GM12878 (cell line): ENCODE measurements at regions not wholly inside any gene's neighbourhood (a gene's known extent, or its start where the extent isn't known, plus 50 kb on each side); places are given as distances from the start of the nearest gene placed in this dataset.

Experiments used
- ATAC-seq: fragments of 200-7000 bp; cut with Tn5 transposase; 3 replicates; pipeline ENCODE4 v1.9.1; 2020; ENCODE audit warnings: mild to moderate bottlenecking, moderate library complexity
- BruUV-seq: library from RNA; stranded (reverse); fragments of 400-500 nt; replicated peaks from 2 replicates; lab custom pipeline; 2021; lab: Mats Ljungman, UMichigan
- CTCF ChIA-PET: fragments of 300-600 bp; sonication (Branson Sonifier 250); formaldehyde crosslinking; extraction: SDS; loops from one replicate; lab custom pipeline; 2021; ENCODE audit warnings: inconsistent platforms; lab: Yijun Ruan, JAX
- POLR2A ChIA-PET: fragments of 350-600 bp; formaldehyde crosslinking; extraction: SDS; loops from one replicate; lab custom pipeline; 2021; ENCODE audit warnings: inconsistent platforms; lab: Charles Lee
- RAD21 ChIA-PET: fragments of 300-600 bp; sonication (Branson Sonifier 250); formaldehyde crosslinking; loops from one replicate; lab custom pipeline; 2023; ENCODE audit warnings: antibody characterized with exemption; ENCODE audit not compliant: unreplicated experiment; lab: Charles Lee
- SMC1A ChIA-PET: fragments of 300-600 bp; sonication (Branson Sonifier 250); formaldehyde crosslinking; loops from one replicate; lab custom pipeline; 2023; ENCODE audit not compliant: unreplicated experiment, uncharacterized antibody; lab: Charles Lee
- DNase-seq: peaks from one replicate; pipeline ENCODE4 v3.0.0-alpha.2; 2011; ENCODE audit warnings: low read depth, low spot score
- FAIRE-seq: peaks from 3 replicates; lab custom pipeline; 2011; peaks lifted over from hg19 to GRCh38; lab: Jason Lieb, UNC
- H2AFZ ChIP-seq: 2 replicates; pipeline ENCODE4 v1.6.0; 2011; ENCODE audit warnings: low read depth, low read length, control low read depth; ENCODE audit not compliant: control insufficient read depth
- H3K27ac ChIP-seq: 2 replicates; pipeline ENCODE4 v1.5.1; 2011; ENCODE audit warnings: control low read depth; ENCODE audit not compliant: control insufficient read depth, insufficient read depth
- H3K27me3 ChIP-seq, 2 experiments: replicated peaks in 1 of 2; 2 replicates each; pipeline versions ENCODE4 v1.6.0 to v1.6.1; 2011; ENCODE audit warnings: low read length in 1 of 2; ENCODE audit not compliant: control insufficient read depth in 2 of 2, insufficient read depth in 2 of 2
- H3K36me3 ChIP-seq, 2 experiments: 2 replicates each; pipeline ENCODE4 v1.5.1; 2011; ENCODE audit warnings: low read length in 1 of 2; ENCODE audit not compliant: control insufficient read depth in 2 of 2, insufficient read depth in 2 of 2
- H3K4me1 ChIP-seq: 2 replicates; pipeline ENCODE4 v1.6.1; 2011; ENCODE audit warnings: mild to moderate bottlenecking, low read length, moderate library complexity, mixed read lengths; ENCODE audit not compliant: control insufficient read depth, insufficient read depth
- H3K4me2 ChIP-seq: 2 replicates; pipeline ENCODE4 v1.6.0; 2011; ENCODE audit warnings: control low read depth; ENCODE audit not compliant: control insufficient read depth, insufficient read depth
- H3K4me3 ChIP-seq: fragments of 200-600 bp; sonication (generic); 2 replicates; pipeline ENCODE4 v1.5.1; 2016
- H3K79me2 ChIP-seq: 2 replicates; pipeline ENCODE4 v1.6.0; 2011; ENCODE audit warnings: low read length; ENCODE audit not compliant: control insufficient read depth, insufficient read depth
- H3K9ac ChIP-seq: 2 replicates; pipeline ENCODE4 v1.8.0; 2011; ENCODE audit warnings: low read length, control low read depth, mixed read lengths; ENCODE audit not compliant: control insufficient read depth, insufficient read depth
- H3K9me3 ChIP-seq: replicated peaks from 3 replicates; pipeline ENCODE4 v1.5.1; 2011; ENCODE audit warnings: mild to moderate bottlenecking, low read length; ENCODE audit not compliant: control insufficient read depth, insufficient read depth
- H4K20me1 ChIP-seq: 2 replicates; pipeline ENCODE4 v1.6.0; 2011; ENCODE audit not compliant: control insufficient read depth, insufficient read depth
- BMI1 ChIP-seq: fragments of 450-650 bp; IDR thresholded peaks from 2 replicates; pipeline ENCODE4 v1.6.1; 2016; ENCODE audit warnings: mild to moderate bottlenecking, moderate library complexity, borderline replicate concordance
- CEBPB ChIP-seq, 2 experiments: fragments of 150-350 bp in 1 of 2; IDR thresholded peaks; 2 replicates each; pipeline ENCODE4 v1.6.1; 2012 to 2014; ENCODE audit warnings: low read depth in 2 of 2, low read length in 2 of 2, borderline replicate concordance in 1 of 2, inconsistent platforms in 1 of 2
- CHD1 ChIP-seq: IDR thresholded peaks from 2 replicates; pipeline ENCODE4 v1.6.1; 2012; ENCODE audit warnings: low read depth, low read length, improper control_type of control experiment
- E4F1 ChIP-seq: fragments of 450-650 bp; IDR thresholded peaks from 2 replicates; pipeline ENCODE4 v1.6.1; 2018; ENCODE audit warnings: borderline replicate concordance, mild to moderate bottlenecking; ENCODE audit not compliant: partially characterized antibody
- ETV6 ChIP-seq, 2 experiments: fragments of 450-650 bp in 1 of 2; IDR thresholded peaks in 1 of 2; conservative IDR thresholded peaks in 1 of 2; 2 replicates each; pipeline ENCODE4 v1.6.1; 2014; ENCODE audit warnings: antibody characterized with exemption in 1 of 2, borderline replicate concordance in 1 of 2, low read depth in 1 of 2, mild to moderate bottlenecking in 1 of 2, moderate library complexity in 1 of 2
- FOXK2 ChIP-seq: fragments of 450-650 bp; IDR thresholded peaks from 2 replicates; pipeline ENCODE4 v1.6.1; 2017; ENCODE audit warnings: mild to moderate bottlenecking, moderate library complexity
- FOXM1 ChIP-seq: IDR thresholded peaks from 2 replicates; pipeline ENCODE4 v1.6.1; 2012; ENCODE audit warnings: low read depth, mild to moderate bottlenecking, inconsistent platforms, low read length, moderate library complexity
- GABPA ChIP-seq: IDR thresholded peaks from 2 replicates; pipeline ENCODE4 v1.6.1; 2014; ENCODE audit warnings: antibody characterized with exemption, low read depth, mild to moderate bottlenecking, inconsistent platforms
- JUND ChIP-seq: IDR thresholded peaks from 2 replicates; pipeline ENCODE4 v1.6.1; 2012; ENCODE audit warnings: low read depth, mild to moderate bottlenecking, low read length, improper control_type of control experiment, moderate library complexity
- NFXL1 ChIP-seq: fragments of 450-650 bp; IDR thresholded peaks from 2 replicates; pipeline ENCODE4 v1.6.1; 2017; ENCODE audit warnings: antibody characterized with exemption, mild to moderate bottlenecking, borderline replicate concordance
- SP1 ChIP-seq: IDR thresholded peaks from one replicate; pipeline ENCODE4 v1.6.1; 2011; ENCODE audit warnings: low read depth, low read length
- WRNIP1 ChIP-seq: IDR thresholded peaks from 2 replicates; pipeline ENCODE4 v1.6.1; 2011; ENCODE audit warnings: low read depth, low read length, improper control_type of control experiment, borderline replicate concordance
- ZSCAN29 ChIP-seq: fragments of 450-650 bp; IDR thresholded peaks from 2 replicates; pipeline ENCODE4 v1.6.1; 2017; ENCODE audit warnings: mild to moderate bottlenecking, moderate library complexity
- WGBS: methylation state at CpG from one replicate; pipeline ENCODE4 v1.1.6; 2016; ENCODE audit warnings: low lambda C conversion rate; ENCODE audit not compliant: insufficient replicate concordance, insufficient coverage; ENCODE audit errors: missing lambda C conversion rate; 5-methylcytosine and 5-hydroxymethylcytosine counted together
- in situ Hi-C: fragments of 300-500 bp; cut with MboI; formaldehyde crosslinking; loops from 9 replicates; pipeline ENCODE4 v1.14.3; 2018; ENCODE audit warnings: mixed read lengths
- intact Hi-C: fragments of 100-400 bp; cut with micrococcal nuclease; formaldehyde crosslinking; loops from one replicate; pipeline ENCODE4 v1.14.2; 2022; ENCODE audit not compliant: unreplicated experiment
- TF ChIP-seq, protein P1 (sequence below): fragments of 450-650 bp; IDR thresholded peaks from 2 replicates; pipeline ENCODE4 v1.6.1; 2017; ENCODE audit warnings: antibody characterized with exemption, mild to moderate bottlenecking, moderate library complexity

DNA sequence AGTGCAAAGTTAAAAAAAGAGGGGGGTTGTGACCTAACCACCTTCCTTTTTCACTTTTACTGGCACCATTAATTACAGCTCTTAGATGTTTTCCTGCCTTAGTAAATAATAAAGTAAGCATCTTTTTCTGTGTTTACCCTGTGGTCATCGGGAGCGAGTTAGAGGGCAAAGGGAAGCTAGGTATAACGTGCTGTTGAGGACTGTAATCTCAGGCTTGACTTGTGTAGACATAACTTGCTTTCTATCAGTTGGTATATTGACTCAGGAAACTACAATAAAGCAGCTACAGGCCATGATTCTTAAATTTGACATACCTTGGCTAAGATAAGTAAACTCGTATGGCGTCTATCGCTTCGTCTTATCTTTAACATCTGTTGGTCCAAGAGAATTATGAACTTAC lies 509.8 kb upstream of the CHD1 start:
- DNase-seq (no peak), ATAC-seq (no peak), FAIRE-seq (no peak)
- Histone ChIP-seq H2AFZ (no peak overlapping the region), H3K9ac (no peak overlapping the region), H3K27me3 (no peaks in the 10 kb centered on the region), H3K9me3 (no peaks in the 10 kb centered on the region), H3K4me2 (no peak overlapping the region), H4K20me1 (no peaks in the 10 kb centered on the region), H3K4me3 (no peak overlapping the region), H3K79me2 (no peaks in the 10 kb centered on the region)
- CTCF ChIA-PET = no interaction called here
- intact Hi-C loops = no loop called here
- no TSS peak for BruUV-seq
- POLR2A ChIA-PET = no interaction called here
- 35% methylated on average over 7 of the region's 7 CpGs for WGBS
- RAD21 ChIA-PET = no interaction called here
- no peak for TF ChIP-seq GABPA
- TF ChIP-seq JUND = no peak
- TF ChIP-seq FOXK2 = no peak
- TF ChIP-seq WRNIP1 = no peak
- TF ChIP-seq NFXL1 = no peak
- TF ChIP-seq E4F1 = no peak
- no peak for TF ChIP-seq CHD1
- no peak for TF ChIP-seq ZSCAN29
- no peak for TF ChIP-seq FOXM1
- TF ChIP-seq, protein P1, sequence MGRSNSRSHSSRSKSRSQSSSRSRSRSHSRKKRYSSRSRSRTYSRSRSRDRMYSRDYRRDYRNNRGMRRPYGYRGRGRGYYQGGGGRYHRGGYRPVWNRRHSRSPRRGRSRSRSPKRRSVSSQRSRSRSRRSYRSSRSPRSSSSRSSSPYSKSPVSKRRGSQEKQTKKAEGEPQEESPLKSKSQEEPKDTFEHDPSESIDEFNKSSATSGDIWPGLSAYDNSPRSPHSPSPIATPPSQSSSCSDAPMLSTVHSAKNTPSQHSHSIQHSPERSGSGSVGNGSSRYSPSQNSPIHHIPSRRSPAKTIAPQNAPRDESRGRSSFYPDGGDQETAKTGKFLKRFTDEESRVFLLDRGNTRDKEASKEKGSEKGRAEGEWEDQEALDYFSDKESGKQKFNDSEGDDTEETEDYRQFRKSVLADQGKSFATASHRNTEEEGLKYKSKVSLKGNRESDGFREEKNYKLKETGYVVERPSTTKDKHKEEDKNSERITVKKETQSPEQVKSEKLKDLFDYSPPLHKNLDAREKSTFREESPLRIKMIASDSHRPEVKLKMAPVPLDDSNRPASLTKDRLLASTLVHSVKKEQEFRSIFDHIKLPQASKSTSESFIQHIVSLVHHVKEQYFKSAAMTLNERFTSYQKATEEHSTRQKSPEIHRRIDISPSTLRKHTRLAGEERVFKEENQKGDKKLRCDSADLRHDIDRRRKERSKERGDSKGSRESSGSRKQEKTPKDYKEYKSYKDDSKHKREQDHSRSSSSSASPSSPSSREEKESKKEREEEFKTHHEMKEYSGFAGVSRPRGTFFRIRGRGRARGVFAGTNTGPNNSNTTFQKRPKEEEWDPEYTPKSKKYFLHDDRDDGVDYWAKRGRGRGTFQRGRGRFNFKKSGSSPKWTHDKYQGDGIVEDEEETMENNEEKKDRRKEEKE = no peak
- TF ChIP-seq BMI1 = no peak
- TF ChIP-seq ETV6 (conservative IDR thresholded peaks at IDR 0.05 in 1 of 2, IDR thresholded peaks at IDR 0.05 in 1 of 2; ENCODE audit: borderline replicate concordance in 1 of 2, low read depth in 1 of 2) = no peak
- TF ChIP-seq CEBPB (IDR thresholded peaks at IDR 0.05; ENCODE audit: borderline replicate concordance in 1 of 2, low read depth in 2 of 2, low read length in 2 of 2) = no peak
- no peak for TF ChIP-seq SP1
- TF ChIP-seq, all 136 proteins: peak for 0
- Histone ChIP-seq H3K36me3 (no peaks in the 10 kb centered on the region), H3K27ac (no peak overlapping the region), H3K4me1 (no peaks in the 10 kb centered on the region)
- SMC1A ChIA-PET = no interaction called here
- in situ Hi-C loops = no loop called here
